ENCODE measurements at regions not wholly inside any gene's neighbourhood (a gene's known extent, or its start where the extent isn't known, plus 50 kb on each side); places are given as distances from the start of the nearest gene placed in this dataset.
A peak's percentile ranks its signal among the peaks of the same experiment; 100 is the strongest.

GRCh38 chr4:107155366-107155765 is 119.3 kb upstream of the DKK2 start:
- FAIRE-seq (peak; percentile 49), DNase-seq (ENCODE audit: low read depth, low spot score) (peak; percentile 27)
- dilution Hi-C loops (cut with MboI; ENCODE audit: extremely low pct_ligation_motif_present, low sequenced_read_pairs) (no loop called here), intact Hi-C loops (cut with micrococcal nuclease) (no loop called here)
- Histone ChIP-seq H3K27ac (ENCODE audit: insufficient read depth, low read depth, low read length) (no peak overlapping the region), H2AFZ (ENCODE audit: low read depth, low read length) (peak overlapping the region; percentile 50), H3K4me1 (ENCODE audit: control insufficient read depth, extremely low read depth, insufficient read depth, low read length) (no peaks in the 10 kb centered on the region), H3K4me3 (replicated peaks in 1 of 3; ENCODE audit: insufficient read depth in 1 of 3, low read depth in 1 of 3, low read length in 3 of 3) (no peak overlapping the region), H3K79me2 (ENCODE audit: control insufficient read depth, insufficient read depth, low read length) (no peaks in the 10 kb centered on the region), H3K36me3 (ENCODE audit: control insufficient read depth in 2 of 2, extremely low read depth in 1 of 2, insufficient read depth in 2 of 2, low read length in 2 of 2) (no peaks in the 10 kb centered on the region), H3K9ac (replicated peaks; ENCODE audit: extremely low read depth, insufficient read depth, low read length) (no peak overlapping the region), H4K20me1 (replicated peaks; ENCODE audit: control insufficient read depth, extremely low read depth, insufficient read depth, low read length) (no peaks in the 10 kb centered on the region), H3K9me1 (replicated peaks; ENCODE audit: control insufficient read depth, extremely low read depth, insufficient read depth, low read length) (no peaks in the 10 kb centered on the region), H3K27me3 (ENCODE audit: control insufficient read depth in 2 of 2, insufficient read depth in 2 of 2, low read length in 2 of 2) (no peaks in the 10 kb centered on the region), H3K4me2 (ENCODE audit: insufficient read depth, low read length) (no peak overlapping the region), H3K9me3 (replicated peaks; ENCODE audit: control insufficient read depth, insufficient read depth, low read length) (no peaks in the 10 kb centered on the region)
- TF ChIP-seq JUN (IDR thresholded peaks at IDR 0.05; ENCODE audit: borderline replicate concordance, insufficient read depth, insufficient read length, low read depth) (no peak), EZH2 (IDR thresholded peaks at IDR 0.05; ENCODE audit: borderline replicate concordance, low read depth, low read length, severe bottlenecking) (no peak), POLR2AphosphoS5 (IDR thresholded peaks at IDR 0.05; ENCODE audit: insufficient read depth, low read depth, low read length) (no peak), MYC (IDR thresholded peaks at IDR 0.05; ENCODE audit: low read depth, low read length) (no peak), FOS (IDR thresholded peaks at IDR 0.05; ENCODE audit: borderline replicate concordance, insufficient read depth, low read length) (no peak), CTCF (IDR thresholded peaks at IDR 0.05; ENCODE audit: extremely low read depth in 1 of 2, insufficient read depth in 1 of 2, low read depth in 1 of 2, low read length in 2 of 2) (no peak), GATA2 (IDR thresholded peaks at IDR 0.05; ENCODE audit: insufficient read depth, insufficient read length, low read depth, low read length) (no peak), POLR2A (IDR thresholded peaks at IDR 0.05; ENCODE audit: low read depth, low read length) (no peak)
- TF ChIP-seq, protein P1, sequence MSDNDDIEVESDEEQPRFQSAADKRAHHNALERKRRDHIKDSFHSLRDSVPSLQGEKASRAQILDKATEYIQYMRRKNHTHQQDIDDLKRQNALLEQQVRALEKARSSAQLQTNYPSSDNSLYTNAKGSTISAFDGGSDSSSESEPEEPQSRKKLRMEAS (IDR thresholded peaks at IDR 0.05; ENCODE audit: insufficient read depth, insufficient read length): no peak
- POLR2A ChIA-PET: no interaction called here
- BruUV-seq (replicated peaks): no TSS peak
- CTCF ChIA-PET: interaction anchor here (1.2 kb wide), 2 partner anchors 13 to 66 kb away, joined by 3 to 4 read pairs; no protein-coding TSS in a partner anchor
